Adipose tissue (tissue), 3 donors: ENCODE measurements at regions not wholly inside any gene's neighbourhood (a gene's known extent, or its start where the extent isn't known, plus 50 kb on each side); places are given as distances from the start of the nearest gene placed in this dataset.

ENCODE experiments used
- H3K27ac ChIP-seq: one replicate; pipeline ENCODE4 v1.5.1; 2013; ENCODE audit warnings: low read depth, low read length
- WGBS, 3 donors: extraction: QIAGEN DNeasy Blood & Tissue Kit; methylation state at CpG; one replicate each; pipeline ENCODE4 v1.1.7; 2013; 5-methylcytosine and 5-hydroxymethylcytosine counted together
- donor health status: healthy with polysubstance abuse.
- donor health status: Bipolar disorder and iron deficiency.
- donor health status: healthy.

GRCh38 chr1:218815076-218815475 lies 358.6 kb upstream of the LYPLAL1 start:
- WGBS, 3 donors, result 79 to 86% (median 84%) methylated on average over 2 of the region's 2 CpGs

DNA sequence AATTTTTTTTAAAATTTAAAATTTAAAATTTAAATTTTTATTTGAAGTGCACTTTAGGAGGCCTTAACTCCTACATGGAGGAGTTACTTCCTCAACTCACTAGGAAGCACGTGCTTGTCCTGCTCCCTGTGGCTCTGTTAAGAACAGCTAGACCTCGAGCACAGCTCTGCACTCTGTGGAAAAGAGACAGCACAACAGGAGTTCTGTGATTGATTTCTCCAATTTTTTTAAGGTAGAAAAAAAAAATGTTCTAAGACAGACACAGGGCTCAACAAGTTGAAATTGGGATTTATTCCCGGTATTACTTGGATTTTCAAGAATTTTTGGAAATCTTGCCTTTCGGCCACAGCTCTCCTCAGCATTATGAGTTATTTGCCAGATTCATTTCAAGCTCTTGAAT lies 356.6 kb upstream of the LYPLAL1 start:
- WGBS, 3 donors, result 56 to 84% (median 65%) methylated on average over 4 of the region's 4 CpGs
- H3K27ac ChIP-seq, result no peak overlapping the region

More at GRCh38 chr1:218815076-218815475, 358.6 kb upstream of the LYPLAL1 start:
- no peak overlapping the region for H3K27ac ChIP-seq

DNA sequence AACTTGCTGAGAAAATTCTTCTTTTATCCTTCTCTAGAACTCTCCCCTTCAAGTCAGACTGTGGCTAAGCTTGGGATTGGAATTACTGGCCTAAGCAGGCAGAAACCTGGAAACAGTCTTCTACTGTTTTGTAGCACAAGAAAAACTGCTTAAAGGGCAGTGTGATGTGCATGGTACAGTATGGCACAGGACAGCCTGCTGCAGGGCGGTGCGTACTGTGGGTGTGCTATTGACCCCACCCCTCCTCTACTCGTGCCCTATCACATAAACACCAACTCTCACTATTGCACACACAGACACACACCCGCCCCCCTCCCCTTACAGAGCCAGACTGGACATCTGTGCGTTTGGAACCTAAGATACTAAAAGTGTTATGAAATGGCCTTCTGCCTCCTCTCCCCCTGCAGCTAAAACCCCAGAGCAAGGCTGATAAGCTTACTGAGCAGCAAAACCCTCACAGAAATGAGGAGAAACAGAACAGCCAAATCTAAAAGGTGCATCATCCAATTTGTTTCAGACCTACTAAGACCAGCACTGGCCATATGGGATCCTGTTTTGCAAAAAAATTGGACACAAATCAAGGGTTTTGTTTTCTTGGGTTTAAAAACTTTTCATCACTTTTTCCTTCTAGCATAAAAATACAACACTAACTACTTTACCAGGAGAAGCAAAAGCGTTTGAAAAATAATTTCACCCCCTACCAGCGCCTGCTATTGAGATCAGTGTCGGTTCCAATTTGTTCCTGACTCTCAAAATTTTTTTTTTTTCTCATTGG lies 355.8 kb upstream of the LYPLAL1 start:
- H3K27ac ChIP-seq, result no peak overlapping the region
- 64 to 70% (median 66%) methylated on average over 8 of the region's 8 CpGs for WGBS, 3 donors

DNA sequence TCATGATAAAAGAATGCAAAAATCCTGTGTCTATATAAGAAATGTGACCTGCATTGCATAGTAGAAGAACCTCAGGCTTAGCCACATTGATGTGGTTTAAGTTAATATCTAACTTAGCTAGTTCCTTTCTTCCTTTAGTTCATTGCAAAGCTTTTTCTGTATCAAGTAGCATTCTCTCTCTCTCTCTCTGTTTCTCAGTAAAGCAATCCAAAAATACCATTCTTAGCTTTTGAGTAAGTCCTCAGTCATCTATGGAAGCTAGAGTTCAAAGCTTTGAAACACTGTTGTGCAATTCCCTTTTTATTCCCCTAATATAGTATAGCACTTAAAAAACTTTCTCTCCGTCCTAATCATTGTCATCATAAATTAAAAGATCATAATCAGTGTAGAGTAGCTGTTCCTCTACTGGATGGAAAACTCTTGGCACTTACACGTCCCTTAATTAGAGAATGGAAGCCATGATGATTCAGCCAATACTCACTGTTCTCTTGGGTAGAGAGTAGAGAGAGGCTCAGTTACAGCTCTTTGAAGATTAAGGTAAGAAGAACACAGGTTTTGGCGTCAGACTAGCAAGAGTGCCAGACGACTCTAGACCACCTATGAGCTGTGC lies 350.3 kb upstream of the LYPLAL1 start:
- H3K27ac ChIP-seq, result no peak overlapping the region

GRCh38 chr1:218827486-218827885 lies 346.2 kb upstream of the LYPLAL1 start:
- no peak overlapping the region for H3K27ac ChIP-seq

More for the DNA sequence above, 350.3 kb upstream of the LYPLAL1 start:
- WGBS, 3 donors, result 64 to 72% (median 70%) methylated on average over 4 of the region's 4 CpGs

DNA sequence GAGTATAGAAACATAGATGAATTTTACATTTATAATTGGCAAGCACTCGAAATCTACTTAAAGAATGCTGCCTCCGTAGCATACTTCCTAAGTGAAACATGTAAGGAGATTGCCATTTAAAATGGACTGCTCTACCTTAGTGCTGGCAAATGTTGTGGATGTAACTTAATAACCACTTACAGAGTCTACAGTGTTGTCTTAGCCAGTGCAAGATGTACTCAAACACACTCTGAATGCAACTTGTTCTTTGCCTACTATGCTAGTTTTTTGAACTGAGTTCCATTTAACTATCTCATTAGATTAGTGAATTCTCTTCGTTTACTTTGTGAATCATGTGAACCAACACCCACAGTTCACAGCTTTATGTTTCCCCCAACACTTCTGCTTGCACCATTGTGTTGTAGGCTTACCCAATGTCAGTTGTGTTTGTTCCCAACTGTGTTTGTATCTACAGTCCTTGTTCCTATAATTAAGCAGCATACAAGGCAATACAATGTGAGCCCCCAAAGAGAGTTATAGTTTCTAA lies 345.5 kb upstream of the LYPLAL1 start:
- WGBS, 3 donors, result 83 to 92% (median 92%) methylated on average over 3 of the region's 3 CpGs
- H3K27ac ChIP-seq, result no peak overlapping the region

DNA sequence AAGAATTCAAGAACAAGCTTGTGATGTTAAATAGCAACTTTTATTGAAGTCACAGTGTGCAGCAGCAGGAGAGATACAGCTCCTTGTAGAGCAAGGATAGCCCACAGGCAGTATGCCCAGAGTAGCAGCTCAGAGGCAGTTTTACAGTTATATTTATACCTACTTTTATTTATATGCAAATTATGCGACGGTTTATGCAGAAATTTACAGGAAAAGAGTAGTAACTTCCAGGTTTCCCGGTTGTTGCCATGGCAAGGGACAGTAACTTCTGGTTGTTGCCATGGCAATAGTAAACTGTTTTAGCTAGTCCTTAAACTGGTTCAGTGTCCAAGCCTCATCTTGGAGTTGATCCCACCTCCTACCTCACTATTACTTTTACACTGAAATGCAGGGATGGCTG lies 344.6 kb upstream of the LYPLAL1 start:
- H3K27ac ChIP-seq, result no peak overlapping the region
- 50 to 82% (median 67%) methylated on average over 3 of the region's 3 CpGs for WGBS, 3 donors

- WGBS, 3 donors, result 88 to 94% (median 91%) methylated on average over 1 of the region's 1 CpG
- no peak overlapping the region for H3K27ac ChIP-seq
Observed at GRCh38 chr1:218835609-218836008, 338.1 kb upstream of the LYPLAL1 start.

GRCh38 chr1:218836264-218836663 lies 337.4 kb upstream of the LYPLAL1 start:
- H3K27ac ChIP-seq, result no peak overlapping the region
- whole genome bisulfite sequencing, 3 donors, result 90 to 94% (median 91%) methylated on average over 3 of the region's 3 CpGs

DNA sequence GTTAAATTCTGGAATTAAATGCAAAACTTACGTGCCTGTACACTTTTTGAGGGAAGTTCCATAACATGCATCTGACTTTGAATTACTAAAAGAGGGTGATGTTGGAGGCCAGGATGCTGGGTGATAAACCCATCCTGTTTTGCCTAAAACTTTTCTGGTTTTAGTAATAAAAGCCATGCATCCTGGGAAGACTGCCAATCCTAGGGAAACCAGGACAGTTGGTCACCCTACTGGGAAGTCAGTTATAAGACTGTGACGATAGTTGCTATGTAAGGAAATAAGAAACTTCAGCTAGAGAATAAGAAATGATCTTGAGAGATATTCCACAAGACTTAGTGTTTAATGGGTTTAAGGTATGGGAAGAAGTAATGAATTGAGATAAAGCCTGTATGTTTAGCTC lies 336.6 kb upstream of the LYPLAL1 start:
- 84 to 90% (median 90%) methylated on average over 2 of the region's 2 CpGs for WGBS, 3 donors
- H3K27ac ChIP-seq, result no peak overlapping the region

- WGBS, 3 donors, result 62 to 81% (median 76%) methylated on average over 1 of the region's 1 CpG
Observed at GRCh38 chr1:218845589-218845988, 328.1 kb upstream of the LYPLAL1 start.

GRCh38 chr1:218846181-218846580 lies 327.5 kb upstream of the LYPLAL1 start:
- 83 to 91% (median 88%) methylated on average over 4 of the region's 4 CpGs for WGBS, 3 donors
- H3K27ac ChIP-seq, result no peak overlapping the region

More at GRCh38 chr1:218845589-218845988, 328.1 kb upstream of the LYPLAL1 start:
- H3K27ac ChIP-seq, result no peak overlapping the region

GRCh38 chr1:218847089-218847768 lies 326.4 kb upstream of the LYPLAL1 start:
- no peak overlapping the region for H3K27ac ChIP-seq
- WGBS, 3 donors, result 85 to 92% (median 87%) methylated on average over 3 of the region's 3 CpGs

DNA sequence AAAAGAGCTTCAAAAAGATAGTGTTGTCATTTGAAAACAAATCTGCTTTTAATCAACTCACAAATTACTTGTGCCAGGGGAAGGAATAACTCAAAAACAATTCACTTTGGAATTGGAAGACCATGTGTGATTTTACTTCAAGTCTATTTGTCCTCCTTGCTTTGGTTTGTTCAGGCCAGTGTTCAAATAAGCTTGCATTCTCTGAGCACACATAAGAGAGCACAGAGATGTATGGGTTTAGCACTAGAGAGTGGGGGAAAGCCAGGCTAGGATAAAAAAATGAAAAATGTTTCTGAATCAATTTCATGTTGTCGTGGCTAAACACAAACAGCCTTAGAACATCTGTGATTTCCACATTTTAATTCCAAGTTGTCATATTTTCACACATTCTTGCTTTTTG lies 325.7 kb upstream of the LYPLAL1 start:
- H3K27ac ChIP-seq, result no peak overlapping the region
- 49 to 68% (median 50%) methylated on average over 1 of the region's 1 CpG for WGBS, 3 donors

DNA sequence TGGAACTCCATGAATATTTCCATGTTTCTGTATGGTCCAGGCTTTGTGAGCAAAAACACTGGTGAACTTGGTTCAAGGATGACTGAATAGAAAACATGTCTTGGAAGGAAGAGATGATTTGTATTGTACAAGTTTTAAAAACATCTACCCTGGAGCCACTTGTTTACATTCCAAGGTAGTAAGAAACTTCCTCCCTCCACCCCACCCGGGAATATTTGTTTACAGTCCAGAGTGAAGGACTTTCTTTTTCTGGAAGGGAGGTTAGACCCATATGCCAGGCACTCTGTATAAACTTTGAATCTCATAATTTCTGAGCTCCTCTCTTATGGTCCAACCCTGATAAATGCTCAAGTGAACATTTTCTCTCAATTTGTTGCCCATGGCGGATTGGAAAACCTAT lies 323.3 kb upstream of the LYPLAL1 start:
- WGBS, 3 donors, result 57 to 62% (median 62%) methylated on average over 2 of the region's 2 CpGs
- no peak overlapping the region for H3K27ac ChIP-seq

DNA sequence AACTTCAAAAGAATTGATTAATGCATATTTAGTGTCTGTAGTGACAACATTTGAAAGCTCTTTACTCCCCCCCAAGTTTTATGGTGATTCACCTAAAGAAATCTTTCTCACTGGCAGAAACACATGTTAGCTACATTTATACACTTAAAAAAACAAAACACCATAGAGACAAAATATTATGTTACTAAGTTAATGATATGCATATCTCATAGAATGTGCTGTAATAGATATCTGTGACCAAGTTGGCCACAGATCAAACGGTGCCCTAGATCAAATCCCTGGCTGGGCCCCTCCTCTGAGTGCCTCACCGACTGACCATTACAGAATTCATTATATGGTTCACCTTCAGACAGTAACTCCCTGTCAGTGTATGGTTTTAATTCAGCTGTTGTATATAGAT lies 322.1 kb upstream of the LYPLAL1 start:
- WGBS, 3 donors, result 35 to 66% (median 64%) methylated on average over 2 of the region's 2 CpGs
- no peak overlapping the region for H3K27ac ChIP-seq

DNA sequence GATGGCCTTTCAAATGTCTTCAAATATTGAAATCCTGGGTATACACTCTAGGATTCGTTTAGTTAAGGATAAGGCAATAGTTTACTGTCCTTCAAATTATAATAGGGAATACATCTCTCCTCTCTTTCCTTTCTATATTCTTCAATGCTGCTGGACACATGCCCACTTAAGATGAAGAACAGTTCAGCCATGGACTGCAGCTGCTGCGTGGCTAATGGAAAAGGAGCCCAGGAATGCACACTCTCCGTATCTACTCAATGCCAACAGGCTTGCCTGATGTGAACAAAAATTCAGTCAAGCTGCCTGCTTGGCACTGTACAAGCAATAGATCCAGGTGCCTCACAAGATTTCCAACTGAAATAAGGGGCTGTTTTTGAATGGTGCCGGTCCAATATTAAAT lies 321.2 kb upstream of the LYPLAL1 start:
- WGBS, 3 donors, result 83 to 93% (median 89%) methylated on average over 4 of the region's 4 CpGs
- H3K27ac ChIP-seq, result no peak overlapping the region

GRCh38 chr1:218863987-218864386 lies 309.7 kb upstream of the LYPLAL1 start:
- no peak overlapping the region for H3K27ac ChIP-seq
- WGBS, 3 donors, result 93 to 98% (median 95%) methylated on average over 3 of the region's 3 CpGs

DNA sequence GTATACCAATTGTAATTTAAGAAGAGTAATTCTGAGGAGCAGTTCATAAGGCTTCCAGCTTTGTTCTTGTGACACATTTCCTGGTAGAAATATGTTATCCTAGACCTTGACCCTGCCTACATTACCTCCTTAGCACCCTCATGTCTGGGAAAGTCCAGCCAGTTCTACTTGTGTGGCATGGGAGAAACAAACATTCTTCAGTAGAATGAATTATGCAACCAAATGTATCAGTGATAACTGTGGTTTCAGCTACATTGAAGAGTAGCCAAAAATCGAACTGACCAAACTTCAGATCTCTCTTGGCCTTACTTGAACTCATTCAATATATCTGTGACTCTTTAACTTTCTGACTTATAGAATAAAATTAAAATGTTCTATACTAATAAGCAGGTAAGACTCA lies 308.1 kb upstream of the LYPLAL1 start:
- 13 to 47% (median 38%) methylated on average over 1 of the region's 1 CpG for WGBS, 3 donors

More for the DNA sequence above, 308.1 kb upstream of the LYPLAL1 start:
- H3K27ac ChIP-seq, result no peak overlapping the region
